HS-5 (cell line): ENCODE measurements at regions not wholly inside any gene's neighbourhood (a gene's known extent, or its start where the extent isn't known, plus 50 kb on each side); places are given as distances from the start of the nearest gene placed in this dataset.
"Not testable (repeated sequence)": the region's sequence is repeated elsewhere in the genome, so short reads cannot be mapped to it uniquely, and the experiment has no call there.

Source experiments
- DNase-seq: peaks from one replicate; pipeline ENCODE4 v3.0.0-alpha.2; 2012; ENCODE audit warnings: low read depth

DNA sequence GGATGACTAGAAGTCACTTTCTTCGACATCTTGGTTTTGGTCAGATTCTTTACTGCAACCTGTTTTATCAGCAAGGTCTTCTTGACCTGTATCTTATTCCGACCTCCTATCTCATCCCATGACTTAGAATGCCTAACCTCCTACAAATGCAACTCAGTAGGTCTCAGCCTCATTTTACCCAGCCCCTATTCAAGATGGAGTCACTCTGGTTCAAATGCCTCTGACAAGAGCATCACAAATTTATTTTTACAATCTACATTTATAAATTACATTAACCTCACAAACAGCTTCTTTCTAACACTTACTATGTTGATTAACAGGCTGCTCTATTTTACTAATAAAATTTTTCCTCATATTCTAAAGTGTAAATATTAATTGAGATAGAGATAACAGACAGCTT, 867.0 kb upstream of the CNTN5 start:
- DNase-seq: no peak

DNA sequence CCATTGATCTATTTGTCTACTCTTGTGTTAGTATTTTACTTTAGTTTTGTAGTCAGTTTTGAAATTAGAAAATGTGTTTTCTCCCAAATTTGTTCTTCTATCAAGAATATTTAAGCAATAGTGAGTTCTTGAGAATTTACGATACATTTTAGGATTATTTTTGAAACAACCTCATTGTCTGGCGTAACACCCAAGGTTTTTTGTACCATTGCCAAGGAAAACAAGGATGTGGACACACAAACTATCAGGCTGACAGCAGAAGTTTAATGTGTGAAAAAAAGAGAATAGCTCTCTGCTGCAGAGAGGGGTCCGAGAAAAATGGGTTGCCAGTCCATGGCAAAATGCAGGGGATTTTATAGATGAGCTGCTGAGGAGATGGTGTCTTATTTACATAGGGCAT, 865.1 kb upstream of the CNTN5 start:
- DNase-seq: no peak

DNA sequence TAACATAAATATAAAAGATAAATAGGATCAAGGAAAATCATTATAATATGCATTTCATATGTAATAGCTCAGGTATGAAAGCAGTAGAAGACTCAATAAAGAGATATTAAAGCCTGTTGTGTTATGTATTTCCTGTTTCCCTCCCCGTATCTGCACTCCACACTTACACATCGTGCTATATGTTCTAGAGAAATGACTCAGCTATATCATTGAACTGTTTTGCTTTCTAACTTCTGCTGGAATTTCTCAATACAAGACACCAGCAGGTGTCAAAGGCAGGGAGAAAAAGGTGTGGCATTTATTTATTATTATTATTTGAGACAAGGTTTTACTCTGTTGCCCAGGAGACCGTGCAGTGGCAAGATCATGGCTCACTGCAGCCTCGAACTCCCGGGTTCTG, 842.8 kb upstream of the CNTN5 start:
- no peak for DNase-seq

DNA sequence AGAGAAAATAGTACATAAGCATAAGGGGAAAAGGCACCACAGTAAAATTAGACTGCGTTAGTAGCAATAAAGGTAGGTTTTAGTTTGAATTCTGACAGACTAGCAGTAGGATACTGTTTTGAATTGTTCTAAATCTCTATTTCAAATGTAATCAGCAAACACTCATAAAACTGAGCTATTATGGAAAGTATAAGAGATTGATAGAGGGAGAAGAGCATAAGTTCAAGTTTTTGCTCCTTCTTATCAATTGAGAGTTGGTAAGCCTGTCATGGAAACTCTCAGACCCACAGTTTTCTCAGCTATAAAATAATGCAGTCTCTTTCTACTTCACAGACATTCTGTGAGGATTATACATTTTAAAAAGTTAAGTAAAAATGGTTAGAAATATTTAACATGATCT, 840.2 kb upstream of the CNTN5 start:
- no peak for DNase-seq

DNA sequence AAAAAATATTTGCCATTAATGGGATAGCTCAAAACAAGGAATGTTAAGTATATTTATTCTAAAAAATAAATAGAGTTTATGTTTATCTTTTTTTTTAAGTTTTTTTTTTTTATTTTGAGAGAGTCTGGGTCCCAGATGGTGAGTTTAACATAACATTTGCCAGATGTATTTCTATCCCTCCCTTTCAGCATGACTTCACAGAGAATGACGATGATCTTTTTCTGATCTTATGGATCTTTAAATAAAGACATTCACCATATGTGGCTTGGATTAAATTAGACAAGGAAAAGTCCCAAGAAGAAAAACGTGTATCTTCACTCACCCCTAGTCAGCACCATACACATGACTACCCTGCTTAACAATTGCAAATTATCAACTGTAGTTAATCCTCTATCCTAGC, 839.8 kb upstream of the CNTN5 start:
- no peak for DNase-seq

DNA sequence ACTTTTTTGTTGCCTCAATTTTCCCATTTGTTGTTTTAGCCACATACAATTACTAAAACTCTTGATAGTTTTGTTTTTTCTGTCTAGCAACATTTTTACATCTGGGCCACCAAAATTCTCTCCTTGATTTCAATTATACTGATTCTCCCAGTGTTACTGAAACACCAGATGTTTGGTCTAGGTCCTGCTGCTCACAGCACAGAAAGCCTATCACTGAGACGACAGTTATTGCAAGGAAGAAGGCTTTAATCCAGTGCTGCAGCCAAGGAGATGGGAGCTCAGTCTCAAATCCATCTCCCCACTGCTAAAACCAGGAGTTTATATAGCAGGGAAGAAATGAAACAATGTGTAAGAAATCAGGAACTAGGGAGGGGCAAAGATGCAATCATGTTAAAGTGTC, 837.7 kb upstream of the CNTN5 start:
- DNase-seq: no peak

DNA sequence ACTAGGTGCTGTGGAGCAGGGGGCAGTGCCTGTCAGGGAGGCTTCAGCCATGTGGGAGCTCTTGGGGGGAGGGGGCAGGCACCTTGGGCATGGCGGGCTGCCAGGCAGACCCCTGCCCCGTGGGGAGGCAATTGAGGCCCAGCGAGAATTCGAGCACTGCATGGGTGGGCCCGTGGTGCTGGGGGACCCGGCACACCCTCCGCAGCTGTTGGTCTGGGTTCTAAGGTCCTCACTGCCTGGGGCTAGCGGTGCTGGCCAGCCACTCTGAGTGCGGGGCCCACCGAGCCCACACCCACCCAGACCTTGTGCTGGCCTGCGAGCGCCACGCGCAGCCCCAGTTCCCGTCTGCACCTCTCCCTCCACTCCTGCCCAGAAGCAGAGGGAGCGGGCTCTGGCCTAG, 835.5 kb upstream of the CNTN5 start:
- DNase-seq: no peak

DNA sequence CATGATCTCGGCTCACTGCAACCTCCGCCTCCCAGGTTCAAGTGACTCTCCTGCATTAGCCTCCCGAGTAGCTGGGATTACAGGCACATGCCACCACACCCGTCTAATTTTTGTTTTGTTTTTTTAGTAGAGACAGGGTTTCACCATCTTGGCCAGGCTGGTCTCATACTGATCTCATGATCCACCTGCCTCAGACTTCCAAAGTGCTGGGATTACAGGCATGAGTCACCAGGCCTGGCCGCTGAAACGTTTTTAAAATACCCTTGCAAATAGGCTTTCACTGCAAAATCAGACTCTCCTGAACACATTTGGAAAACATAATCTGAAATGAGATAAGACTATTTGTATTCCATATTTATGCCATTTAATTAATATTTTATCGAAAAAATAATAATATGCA, 826.1 kb upstream of the CNTN5 start:
- DNase-seq: peak; percentile 9

DNA sequence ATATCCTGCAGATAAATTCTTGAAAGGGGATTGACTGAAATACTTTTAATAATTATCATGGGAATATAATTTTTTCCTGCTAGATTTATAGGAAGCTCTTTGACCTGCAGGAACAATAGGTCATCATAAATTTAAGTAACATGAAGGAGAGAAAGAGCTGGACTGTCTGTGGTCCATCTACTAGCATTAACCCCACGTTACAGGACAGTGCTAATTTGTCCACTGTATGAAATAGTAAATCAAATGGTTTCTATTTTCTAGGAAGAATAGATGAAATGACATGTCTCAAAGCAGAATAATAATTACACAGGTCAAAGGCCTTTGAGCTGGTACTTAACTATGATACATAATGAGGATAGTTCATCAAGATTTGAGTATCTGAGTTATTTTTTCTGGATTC, 825.4 kb upstream of the CNTN5 start:
- DNase-seq: no peak

DNA sequence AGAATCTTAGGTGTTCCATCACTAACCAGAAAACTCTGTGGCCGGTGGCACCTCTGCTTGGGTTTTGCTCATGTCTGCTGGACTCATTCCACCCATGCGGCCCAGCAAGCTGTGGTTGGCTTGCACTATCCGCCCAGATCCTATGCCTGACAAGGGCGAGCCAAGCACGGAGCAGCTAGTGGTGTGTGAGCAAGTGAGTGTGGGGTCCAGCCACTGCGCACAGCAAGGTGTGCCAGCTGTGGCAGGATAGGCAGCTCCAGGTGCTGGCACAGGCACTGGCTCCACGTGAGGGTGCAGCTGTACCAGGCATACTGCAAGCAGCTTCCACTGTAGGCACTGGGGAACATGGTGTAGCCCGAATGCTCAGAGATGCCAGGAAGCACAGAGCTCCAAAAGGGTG, 813.7 kb upstream of the CNTN5 start:
- no peak for DNase-seq

DNA sequence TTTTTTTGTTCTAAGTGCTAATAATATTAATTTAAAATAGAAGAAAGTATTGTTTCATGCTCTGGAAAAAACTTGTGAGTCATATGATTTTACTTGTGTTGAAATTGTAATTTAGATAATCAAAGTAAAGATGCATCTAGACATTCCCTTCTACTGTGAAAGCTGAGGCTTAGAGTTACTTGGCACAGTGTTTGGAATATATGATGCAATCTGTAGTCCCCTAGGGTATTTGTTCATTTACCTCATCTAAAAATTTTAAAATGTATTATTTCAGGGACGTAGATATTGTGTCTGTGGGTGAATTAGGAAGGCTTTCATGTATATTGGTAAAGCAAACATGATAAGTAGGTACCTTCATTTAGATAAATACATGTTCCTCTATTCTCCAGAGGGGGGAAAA, 793.5 kb upstream of the CNTN5 start:
- no peak for DNase-seq

DNA sequence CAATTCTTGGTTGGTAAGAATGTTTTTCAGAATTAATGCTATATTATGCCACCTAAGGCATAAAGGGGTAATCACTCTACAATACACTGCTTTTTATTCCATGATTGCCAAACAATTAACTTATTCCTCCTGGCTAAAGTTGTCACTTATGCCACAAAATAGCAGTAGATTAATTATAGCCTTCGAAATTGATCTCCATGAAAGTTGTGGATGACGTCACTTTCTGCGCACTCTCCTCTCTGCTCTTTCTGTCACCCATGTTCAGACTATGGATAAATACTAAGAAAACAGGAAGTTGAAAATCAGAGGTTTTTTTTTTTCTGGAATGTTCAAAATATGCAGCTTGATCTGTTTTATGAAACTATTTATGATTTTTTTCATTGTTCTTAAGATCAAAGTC, 790.1 kb upstream of the CNTN5 start:
- DNase-seq: no peak

DNA sequence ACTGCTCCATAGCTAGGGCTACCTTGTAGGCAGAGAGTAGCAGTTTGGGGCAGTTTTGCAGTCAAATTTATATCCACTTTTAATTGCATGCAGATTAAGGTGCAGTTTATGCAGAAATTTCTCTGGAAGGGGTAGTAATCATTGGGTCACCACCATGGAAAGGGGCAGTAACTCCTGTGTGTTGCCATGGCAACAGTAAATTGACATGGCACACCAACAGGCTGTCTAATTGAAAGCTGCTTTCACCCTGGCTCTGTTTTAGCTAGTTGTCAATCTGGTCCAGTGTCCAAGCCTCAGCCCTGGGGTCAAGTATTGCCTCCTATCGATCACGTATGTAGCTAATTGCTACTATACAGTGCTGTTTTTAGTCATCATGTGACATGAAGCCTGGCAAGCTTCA, 786.1 kb upstream of the CNTN5 start:
- DNase-seq: no peak

DNA sequence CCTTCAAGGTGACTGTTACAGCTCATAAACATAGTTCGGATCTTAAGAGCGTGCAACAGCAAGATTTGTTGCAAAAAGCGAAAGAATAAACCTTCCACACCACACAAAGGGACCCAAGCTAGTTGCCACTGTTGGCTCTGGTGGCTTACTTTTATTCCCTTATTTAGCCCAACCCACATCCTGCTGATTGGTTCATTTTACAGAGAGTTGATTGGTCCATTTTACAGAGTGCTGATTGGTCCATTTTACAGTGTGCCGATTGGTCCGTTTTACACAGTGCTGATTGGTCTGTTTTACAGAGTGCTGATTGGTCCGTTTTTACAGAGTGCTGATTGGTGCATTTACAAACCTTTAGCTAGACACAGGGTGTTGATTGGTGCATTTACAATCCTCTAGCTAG, 776.9 kb upstream of the CNTN5 start:
- no peak for DNase-seq

DNA sequence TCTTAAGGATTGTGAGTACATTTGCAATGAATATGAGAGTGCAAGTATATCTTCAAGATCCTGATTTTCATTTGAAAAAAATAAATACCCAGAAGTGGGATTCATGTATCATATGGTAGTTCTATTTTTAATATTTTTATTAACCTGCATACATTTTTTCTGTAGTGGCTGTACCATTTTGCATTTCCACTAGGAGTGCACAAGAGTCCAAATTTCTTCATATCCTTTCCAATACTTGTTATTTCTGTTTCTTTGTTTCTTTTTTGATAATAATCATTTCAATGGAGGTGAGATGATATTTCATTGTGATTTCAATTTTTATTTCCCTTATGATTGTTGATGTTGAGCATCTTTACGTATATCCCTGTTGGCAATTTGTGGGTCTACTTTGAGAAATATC, 759.8 kb upstream of the CNTN5 start:
- no peak for DNase-seq

DNA sequence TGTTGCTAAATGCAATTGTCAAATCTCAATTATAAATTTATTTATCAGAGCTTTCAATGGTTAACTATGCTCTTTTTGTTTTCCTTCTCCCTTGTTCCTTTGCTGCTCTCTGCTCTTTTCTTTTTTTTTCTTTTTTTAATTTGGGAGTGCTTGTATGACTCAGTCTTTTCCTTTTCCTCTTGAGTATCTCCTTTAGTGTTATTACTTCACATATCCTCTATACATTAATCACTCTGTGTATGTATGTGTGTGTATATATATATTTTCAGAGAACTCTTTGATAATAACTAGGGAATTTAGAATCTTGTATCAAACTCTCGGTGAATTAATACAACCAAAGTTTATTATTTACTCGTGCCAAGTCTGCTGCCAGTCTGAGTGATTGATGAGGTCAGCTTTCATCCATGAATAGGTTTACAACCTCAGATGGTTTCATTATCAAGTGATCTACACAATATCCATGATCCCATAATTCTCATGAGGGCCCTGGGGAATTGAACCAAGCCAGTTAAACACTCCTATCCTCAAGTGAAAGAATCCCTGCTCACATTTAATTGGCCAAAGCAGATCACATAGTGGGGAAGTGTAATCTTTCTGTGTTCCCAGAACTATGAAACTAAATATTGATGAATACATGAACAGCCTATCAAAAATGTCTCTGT, 743.4 kb upstream of the CNTN5 start:
- DNase-seq: no peak

DNA sequence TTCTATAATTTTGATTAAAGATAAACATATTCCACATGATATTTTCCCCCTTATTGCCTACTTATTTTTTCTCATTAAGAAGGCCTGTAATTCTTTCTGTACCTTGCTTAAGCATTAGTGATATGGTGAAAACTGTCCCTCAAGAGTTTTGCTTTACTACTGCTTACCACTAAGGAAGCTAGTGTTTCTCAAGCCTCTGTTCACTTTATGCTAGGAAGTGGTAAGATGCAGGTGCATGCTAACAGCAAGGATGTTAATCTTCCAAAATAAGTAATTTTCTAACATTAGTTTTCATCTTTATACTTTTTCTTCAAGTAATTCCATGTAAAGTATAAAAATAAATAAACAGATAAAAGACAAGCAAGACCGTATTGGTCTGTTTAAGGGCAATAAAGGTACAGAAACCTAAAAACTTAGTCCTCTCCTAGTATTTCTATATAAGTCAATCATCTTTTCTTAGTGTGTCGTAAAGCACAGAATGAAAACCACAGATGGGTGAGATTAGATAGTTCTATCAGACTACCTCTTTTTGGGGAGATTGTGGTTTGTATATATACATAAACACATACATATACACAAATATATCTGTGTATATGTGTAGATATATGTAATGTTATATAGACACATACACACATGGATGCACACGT, 731.0 kb upstream of the CNTN5 start:
- DNase-seq: no peak

DNA sequence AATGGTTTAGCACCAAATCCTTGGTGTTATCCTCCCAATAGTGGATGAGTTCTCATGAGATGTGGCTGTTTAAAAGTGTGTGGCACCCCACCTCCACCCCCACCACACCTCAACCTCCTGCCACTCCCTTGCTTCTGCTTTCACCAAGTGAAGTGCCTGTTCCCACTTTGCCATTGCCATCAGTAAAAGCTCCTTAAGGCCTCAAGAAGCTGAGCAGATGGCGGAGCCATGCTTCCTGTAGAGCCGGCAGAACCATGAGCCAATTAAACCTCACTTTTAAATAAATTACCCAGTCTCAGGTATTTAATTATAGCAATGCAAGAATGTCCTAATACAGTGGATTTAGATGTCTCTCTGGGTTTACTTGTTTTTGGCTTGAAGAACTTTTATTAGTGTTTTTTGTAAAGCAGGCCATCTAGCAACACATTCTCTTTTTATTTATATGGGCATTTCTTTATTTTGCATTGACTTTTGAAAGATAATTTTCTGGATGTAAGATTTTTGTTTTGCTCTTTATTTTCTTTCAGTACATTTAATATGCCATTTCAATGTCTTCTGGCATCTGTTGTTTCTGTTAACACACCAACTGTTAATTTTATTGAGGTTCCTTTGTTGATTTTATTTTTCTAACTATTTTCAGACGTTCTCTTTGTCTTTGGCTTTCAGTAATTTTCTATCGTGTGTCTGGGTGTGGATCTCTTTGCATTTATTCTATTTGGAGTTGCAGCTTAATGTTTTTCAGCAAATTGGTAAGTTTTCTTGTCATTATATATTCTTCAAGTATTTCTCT, 724.5 kb upstream of the CNTN5 start:
- DNase-seq: no peak

DNA sequence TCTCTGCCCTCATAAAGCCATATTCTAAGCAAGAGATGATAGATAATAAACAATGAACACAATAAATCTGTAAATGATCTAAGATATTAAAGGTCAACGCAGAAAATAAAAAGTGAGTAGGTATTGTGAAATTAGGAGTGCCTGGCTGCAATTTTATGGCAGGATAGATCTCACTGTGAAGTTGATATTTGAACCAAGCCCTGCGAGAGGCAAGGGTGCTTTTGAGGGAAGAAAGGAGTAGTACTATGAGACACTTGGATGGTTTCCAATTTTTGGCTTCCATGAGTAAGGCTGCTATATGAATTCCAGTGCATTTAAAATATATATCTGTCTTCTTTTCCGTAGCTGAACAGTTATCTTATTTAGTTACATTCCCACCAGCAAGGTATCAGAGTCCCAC, 720.0 kb upstream of the CNTN5 start:
- no peak for DNase-seq

DNA sequence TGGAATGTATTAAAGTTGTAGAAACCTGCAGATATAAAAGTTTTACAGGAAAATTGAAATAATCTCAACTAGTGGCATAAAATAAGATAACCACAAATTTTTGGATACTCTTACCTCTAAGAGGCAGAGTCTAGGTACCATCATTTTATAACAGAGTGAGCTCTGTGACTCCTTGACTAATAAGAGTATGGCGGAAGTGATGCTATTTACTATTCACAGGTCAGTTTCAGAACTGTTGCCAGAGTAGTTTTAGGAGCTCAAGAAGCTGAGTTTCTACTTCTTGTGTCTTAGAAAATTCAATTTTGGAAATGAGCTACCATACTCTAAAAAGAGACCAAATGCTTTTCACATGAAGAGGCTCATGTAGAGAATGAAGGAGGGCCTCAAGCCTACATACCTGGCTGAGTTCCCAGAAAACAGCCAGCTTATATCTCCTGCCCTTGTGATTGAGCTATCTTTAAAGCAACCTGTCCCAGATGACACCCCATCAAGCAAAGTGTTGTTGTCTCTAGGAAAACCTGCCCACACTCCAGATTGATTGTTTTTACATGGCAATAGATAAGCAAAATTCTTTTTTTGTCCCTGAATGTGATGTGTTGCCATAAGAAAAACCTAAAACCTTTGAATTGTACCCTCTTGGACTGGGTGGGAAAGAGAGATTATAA, 712.8 kb upstream of the CNTN5 start:
- no peak for DNase-seq

DNA sequence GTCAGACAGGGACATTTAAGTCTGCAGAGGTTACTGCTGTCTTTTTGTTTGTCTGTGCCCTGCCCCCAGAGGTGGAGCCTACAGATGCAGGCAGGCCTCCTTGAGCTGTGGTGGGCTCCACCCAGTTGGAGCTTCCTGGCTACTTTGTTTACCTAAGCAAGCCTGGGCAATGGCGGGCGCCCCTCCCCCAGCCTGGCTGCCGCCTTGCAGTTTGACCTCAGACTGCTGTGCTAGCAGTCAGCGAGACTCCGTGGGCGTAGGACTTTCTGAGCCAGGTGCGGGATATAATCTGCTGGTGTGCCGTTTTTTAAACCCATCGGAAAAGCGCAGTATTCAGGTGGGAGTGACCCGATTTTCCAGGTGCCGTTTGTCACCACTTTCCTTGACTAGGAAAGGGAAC, 690.4 kb upstream of the CNTN5 start:
- DNase-seq: not testable (repeated sequence)

DNA sequence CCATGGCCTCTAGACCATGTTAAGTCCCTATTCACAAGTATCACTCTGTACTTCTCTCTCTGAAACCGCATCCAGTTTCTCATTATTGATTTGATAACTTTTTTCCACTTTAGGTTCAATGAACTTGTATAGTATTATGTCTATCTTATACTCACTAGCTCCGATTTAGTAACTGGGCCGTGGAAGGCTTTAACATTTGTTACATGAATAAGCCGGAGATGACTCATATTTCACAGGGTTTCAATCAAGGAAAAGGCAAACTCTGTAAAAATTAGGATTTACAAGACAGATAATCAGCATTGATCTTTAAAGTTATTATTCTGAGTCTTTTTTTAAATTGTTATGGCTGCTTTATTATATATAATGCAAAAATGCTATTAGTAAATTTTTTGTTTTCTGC, 662.2 kb upstream of the CNTN5 start:
- no peak for DNase-seq

DNA sequence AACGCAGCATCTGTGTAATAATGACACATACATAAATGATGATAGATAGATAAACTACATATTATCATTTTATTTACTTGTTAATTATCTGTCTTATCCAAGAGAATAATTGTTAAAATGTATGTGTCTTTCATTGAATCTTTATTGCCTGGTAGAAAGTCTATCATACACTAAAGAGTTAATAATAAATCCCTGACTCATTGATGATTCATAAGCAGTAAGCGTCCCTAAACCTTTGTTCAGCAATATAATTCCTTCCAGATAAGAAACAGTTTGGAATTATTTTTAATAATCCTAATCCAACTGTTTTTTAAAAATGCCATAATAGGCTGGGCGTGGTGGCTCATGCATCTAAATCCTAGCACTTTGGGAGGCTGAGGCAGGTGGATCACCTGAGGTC, 655.6 kb upstream of the CNTN5 start:
- DNase-seq: peak; percentile 30
